Breast epithelium (tissue), 3 donors: ENCODE measurements at regions not wholly inside any gene's neighbourhood (a gene's known extent, or its start where the extent isn't known, plus 50 kb on each side); places are given as distances from the start of the nearest gene placed in this dataset.

Experiments used
- POLR2A ChIP-seq: fragments of 450-650 bp; IDR thresholded peaks from one replicate; pipeline ENCODE4 v1.6.1; 2016; ENCODE audit warnings: antibody characterized with exemption, mild to moderate bottlenecking, moderate library complexity
- POLR2AphosphoS5 ChIP-seq, 3 donors: sonication (generic); formaldehyde crosslinking; IDR thresholded peaks; one replicate each; pipeline ENCODE4 v1.6.1; 2017; ENCODE audit warnings: antibody characterized with exemption in 3 of 3
- TF ChIP-seq, protein P1 (sequence below), 3 donors: fragments of 450-650 bp; IDR thresholded peaks; one replicate each; pipeline ENCODE4 v1.5.1; 2016 to 2017; ENCODE audit warnings: antibody characterized with exemption in 3 of 3, mild to moderate bottlenecking in 3 of 3, moderate library complexity in 3 of 3

DNA sequence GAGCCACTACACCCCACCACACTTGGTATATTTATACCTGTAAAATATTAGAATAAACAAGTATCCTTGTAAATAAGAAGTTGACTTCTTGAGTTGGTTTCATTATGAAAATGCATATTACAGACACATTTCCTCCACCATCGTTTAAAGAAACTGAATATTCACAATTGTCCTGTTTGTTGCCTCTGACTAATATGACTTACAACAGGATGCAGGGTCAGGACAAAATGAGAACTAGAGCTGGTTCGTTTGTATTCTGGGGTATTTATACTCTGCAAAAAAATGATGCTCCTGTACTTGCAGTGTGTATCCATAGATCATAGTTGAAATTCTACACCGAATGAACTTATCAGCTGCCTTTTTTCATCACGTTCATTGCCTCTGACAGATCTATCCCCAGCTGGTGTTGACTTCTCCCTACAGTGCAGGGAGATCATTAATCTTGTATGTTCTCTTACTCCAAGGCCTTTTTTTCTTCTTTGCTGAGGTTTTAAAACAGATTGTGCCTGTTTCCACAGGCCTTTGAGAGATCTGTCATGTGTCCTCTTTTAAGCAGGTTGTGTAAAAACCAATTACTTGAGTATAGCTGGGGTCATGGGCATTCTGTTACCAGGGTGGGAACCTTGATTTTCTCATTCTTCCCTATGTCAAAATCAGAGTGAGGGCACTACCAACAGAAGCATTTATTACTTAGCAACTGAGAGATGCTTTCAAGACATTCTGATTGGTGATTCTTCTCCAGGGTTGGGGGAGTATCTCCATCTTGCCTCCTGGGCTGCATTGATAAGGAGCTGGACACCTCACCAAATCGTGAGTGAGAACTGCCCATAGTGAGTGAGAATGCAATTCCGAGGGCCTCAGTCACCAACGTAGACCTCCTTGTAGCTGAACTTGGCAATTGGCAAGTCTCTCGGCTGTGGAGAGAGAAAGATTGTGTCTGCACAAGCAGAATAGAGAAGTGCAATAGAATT is 78.8 kb upstream of the CD83 start:
- TF ChIP-seq POLR2AphosphoS5 (IDR thresholded peaks at IDR 0.05), result no peak
- TF ChIP-seq POLR2A, result no peak
- TF ChIP-seq, protein P1, sequence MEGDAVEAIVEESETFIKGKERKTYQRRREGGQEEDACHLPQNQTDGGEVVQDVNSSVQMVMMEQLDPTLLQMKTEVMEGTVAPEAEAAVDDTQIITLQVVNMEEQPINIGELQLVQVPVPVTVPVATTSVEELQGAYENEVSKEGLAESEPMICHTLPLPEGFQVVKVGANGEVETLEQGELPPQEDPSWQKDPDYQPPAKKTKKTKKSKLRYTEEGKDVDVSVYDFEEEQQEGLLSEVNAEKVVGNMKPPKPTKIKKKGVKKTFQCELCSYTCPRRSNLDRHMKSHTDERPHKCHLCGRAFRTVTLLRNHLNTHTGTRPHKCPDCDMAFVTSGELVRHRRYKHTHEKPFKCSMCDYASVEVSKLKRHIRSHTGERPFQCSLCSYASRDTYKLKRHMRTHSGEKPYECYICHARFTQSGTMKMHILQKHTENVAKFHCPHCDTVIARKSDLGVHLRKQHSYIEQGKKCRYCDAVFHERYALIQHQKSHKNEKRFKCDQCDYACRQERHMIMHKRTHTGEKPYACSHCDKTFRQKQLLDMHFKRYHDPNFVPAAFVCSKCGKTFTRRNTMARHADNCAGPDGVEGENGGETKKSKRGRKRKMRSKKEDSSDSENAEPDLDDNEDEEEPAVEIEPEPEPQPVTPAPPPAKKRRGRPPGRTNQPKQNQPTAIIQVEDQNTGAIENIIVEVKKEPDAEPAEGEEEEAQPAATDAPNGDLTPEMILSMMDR (IDR thresholded peaks at IDR 0.05), result no peak
